H9 (cell line): ENCODE measurements at regions not wholly inside any gene's neighbourhood (a gene's known extent, or its start where the extent isn't known, plus 50 kb on each side); places are given as distances from the start of the nearest gene placed in this dataset.

Source experiments
- DNase-seq: peaks from one replicate; pipeline ENCODE4 v3.0.0-alpha.2; 2017
- H2AFZ ChIP-seq: one replicate; pipeline ENCODE4 v1.6.1; 2013; ENCODE audit warnings: mild to moderate bottlenecking, low read length, control low read depth, moderate library complexity
- H2AK5ac ChIP-seq: 2 replicates; pipeline ENCODE4 v1.6.1; 2013; ENCODE audit warnings: low read length, control low read depth, mixed read lengths; ENCODE audit not compliant: insufficient read length
- H2BK120ac ChIP-seq: one replicate; pipeline ENCODE4 v1.6.1; 2013; ENCODE audit warnings: low read depth, mild to moderate bottlenecking, low read length, control low read depth, inconsistent platforms; ENCODE audit not compliant: poor library complexity, severe bottlenecking
- H2BK12ac ChIP-seq: 2 replicates; pipeline ENCODE4 v1.6.1; 2013; ENCODE audit warnings: low read length, control low read depth, mixed read lengths, low read depth; ENCODE audit not compliant: insufficient read length
- H2BK15ac ChIP-seq: 2 replicates; pipeline ENCODE4 v1.6.1; 2013; ENCODE audit warnings: low read depth, low read length, control low read depth
- H2BK20ac ChIP-seq: one replicate; pipeline ENCODE4 v1.6.1; 2013; ENCODE audit warnings: low read depth, mild to moderate bottlenecking, low read length, control low read depth, inconsistent platforms; ENCODE audit not compliant: poor library complexity, severe bottlenecking
- H2BK5ac ChIP-seq: 2 replicates; pipeline ENCODE4 v1.6.1; 2013; ENCODE audit warnings: low read length, control low read depth, mixed read lengths; ENCODE audit not compliant: insufficient read length
- H3K14ac ChIP-seq: 2 replicates; pipeline ENCODE4 v1.6.1; 2013; ENCODE audit warnings: low read length, control low read depth; ENCODE audit not compliant: insufficient read depth
- H3K18ac ChIP-seq: 2 replicates; pipeline ENCODE4 v1.6.1; 2013; ENCODE audit warnings: low read depth, mild to moderate bottlenecking, mixed read lengths, low read length, control low read depth; ENCODE audit not compliant: insufficient read length
- H3K23ac ChIP-seq: 2 replicates; pipeline ENCODE4 v1.6.1; 2013; ENCODE audit warnings: low read length, control low read depth, mixed read lengths, low read depth; ENCODE audit not compliant: insufficient read length
- H3K23me2 ChIP-seq: 2 replicates; pipeline ENCODE4 v1.6.1; 2013; ENCODE audit warnings: low read depth, mild to moderate bottlenecking, mixed read lengths, low read length, control low read depth; ENCODE audit not compliant: insufficient read length, poor library complexity, severe bottlenecking
- H3K27ac ChIP-seq: 2 replicates; pipeline ENCODE4 v1.5.1; 2013; ENCODE audit warnings: low read length, control low read depth, mixed read lengths, low read depth; ENCODE audit not compliant: insufficient read length
- H3K27me3 ChIP-seq: 2 replicates; pipeline ENCODE4 v1.6.1; 2013; ENCODE audit warnings: low read length, control low read depth, inconsistent platforms; ENCODE audit not compliant: insufficient read depth
- H3K4ac ChIP-seq: 2 replicates; pipeline ENCODE4 v1.6.1; 2013; ENCODE audit warnings: low read depth, mild to moderate bottlenecking, control low read depth, inconsistent platforms, low read length, moderate library complexity
- H3K4me1 ChIP-seq: 2 replicates; pipeline ENCODE4 v1.6.1; 2013; ENCODE audit warnings: low read length, control low read depth, inconsistent platforms; ENCODE audit not compliant: insufficient read depth
- H3K4me2 ChIP-seq: 2 replicates; pipeline ENCODE4 v1.6.1; 2013; ENCODE audit warnings: low read length, control low read depth, mixed read lengths; ENCODE audit not compliant: insufficient read length, insufficient read depth
- H3K56ac ChIP-seq: 2 replicates; pipeline ENCODE4 v1.6.1; 2013; ENCODE audit warnings: low read depth, mild to moderate bottlenecking, mixed read lengths, low read length, control low read depth; ENCODE audit not compliant: insufficient read length
- H3K79me1 ChIP-seq: 2 replicates; pipeline ENCODE4 v1.6.1; 2013; ENCODE audit warnings: low read depth, mild to moderate bottlenecking, moderate library complexity, low read length, control low read depth, inconsistent platforms; ENCODE audit not compliant: insufficient read depth, poor library complexity, severe bottlenecking
- H3K79me2 ChIP-seq: 2 replicates; pipeline ENCODE4 v1.6.1; 2013; ENCODE audit warnings: low read length, control low read depth, inconsistent platforms; ENCODE audit not compliant: insufficient read depth
- H3K9ac ChIP-seq: 2 replicates; pipeline ENCODE4 v1.6.1; 2013; ENCODE audit warnings: low read length, control low read depth, mixed read lengths; ENCODE audit not compliant: insufficient read length; ENCODE audit errors: extremely low read depth
- H3K9me3 ChIP-seq: one replicate; pipeline ENCODE4 v1.6.1; 2013; ENCODE audit warnings: low read depth, low read length, inconsistent platforms; ENCODE audit not compliant: control insufficient read depth
- H3T11ph ChIP-seq: one replicate; pipeline ENCODE4 v1.6.1; 2013; ENCODE audit warnings: mild to moderate bottlenecking, low read length, control low read depth, inconsistent platforms
- H4K20me1 ChIP-seq: one replicate; pipeline ENCODE4 v1.6.1; 2013; ENCODE audit not compliant: control insufficient read depth, insufficient read length, insufficient read depth
- H4K5ac ChIP-seq: 2 replicates; pipeline ENCODE4 v1.6.1; 2013; ENCODE audit warnings: low read depth, mild to moderate bottlenecking, mixed read lengths, low read length, control low read depth; ENCODE audit not compliant: insufficient read length
- H4K8ac ChIP-seq: replicated peaks from 2 replicates; pipeline ENCODE4 v1.6.1; 2013; ENCODE audit warnings: low read length, control low read depth, mixed read lengths, low read depth; ENCODE audit not compliant: insufficient read length
- H4K91ac ChIP-seq: 2 replicates; pipeline ENCODE4 v1.6.1; 2013; ENCODE audit warnings: low read depth, mild to moderate bottlenecking, moderate library complexity, mixed read lengths, low read length, control low read depth; ENCODE audit not compliant: insufficient read length
- H3K27ac Mint-ChIP-seq, 3 experiments: 2 replicates in 2 of 3; 3 replicates in 1 of 3; pipeline ENCODE4 v1.8.0; 2020 to 2021; ENCODE audit warnings: mixed read lengths in 3 of 3, mild to moderate bottlenecking in 1 of 3, moderate library complexity in 1 of 3
- H3K27me3 Mint-ChIP-seq: 2 replicates; pipeline ENCODE4 v1.8.0; 2021; ENCODE audit warnings: low read depth, mild to moderate bottlenecking, moderate library complexity, mixed read lengths
- H3K36me3 Mint-ChIP-seq, 3 experiments: 2 replicates in 2 of 3; 3 replicates in 1 of 3; pipeline ENCODE4 v1.8.0; 2020 to 2021; ENCODE audit warnings: low read depth in 3 of 3, mixed read lengths in 3 of 3; ENCODE audit not compliant: insufficient read depth in 1 of 3
- H3K4me1 Mint-ChIP-seq, 2 experiments: 2 replicates each; pipeline ENCODE4 v1.8.0; 2020; ENCODE audit warnings: mixed read lengths in 2 of 2
- H3K4me3 Mint-ChIP-seq, 2 experiments: 2 replicates in 1 of 2; 3 replicates in 1 of 2; pipeline ENCODE4 v1.8.0; 2020 to 2021; ENCODE audit warnings: mild to moderate bottlenecking in 2 of 2, mixed read lengths in 2 of 2, moderate library complexity in 1 of 2
- H3K9me3 Mint-ChIP-seq, 2 experiments: 2 replicates in 1 of 2; 3 replicates in 1 of 2; pipeline ENCODE4 v1.8.0; 2020; ENCODE audit warnings: mild to moderate bottlenecking in 2 of 2, mixed read lengths in 2 of 2, moderate library complexity in 1 of 2
- WGBS: extraction: QIAGEN DNeasy Blood & Tissue Kit; methylation state at CpG from one replicate; pipeline ENCODE4 v1.1.7; 2013; ENCODE audit warnings: missing lambda C conversion rate, low lambda C conversion rate, mixed read lengths; ENCODE audit not compliant: insufficient read length; ENCODE audit errors: extremely low coverage; 5-methylcytosine and 5-hydroxymethylcytosine counted together
- TF ChIP-seq, protein P1 (sequence below): fragments of 200-600 bp; sonication (generic); conservative IDR thresholded peaks from 3 replicates; pipeline ENCODE4 v1.8.0; 2021; ENCODE audit warnings: antibody characterized with exemption, mild to moderate bottlenecking

DNA sequence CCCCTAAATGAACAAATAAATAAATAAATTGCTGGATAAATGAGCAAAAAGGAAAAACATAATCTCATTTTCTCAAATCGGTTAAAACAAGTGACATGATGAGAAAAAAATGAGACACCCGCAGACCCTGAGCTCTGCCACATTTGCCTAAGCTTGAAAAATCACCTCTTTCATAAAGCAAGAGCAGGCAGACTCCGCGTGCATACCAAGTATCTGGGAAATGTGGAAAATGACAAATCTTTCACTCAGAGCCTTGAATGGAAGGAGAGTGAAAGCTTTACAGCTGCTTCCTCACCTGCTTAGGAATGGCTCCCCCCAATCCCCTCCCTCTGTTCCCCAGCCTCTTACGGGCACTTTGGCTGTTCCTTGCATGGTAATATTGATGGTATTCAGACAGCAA lies 355.5 kb upstream of the SUCLG2 start:
- Mint-ChIP-seq H3K27me3 (peaks cover 31% of the 10 kb centered on the region), H3K27ac (no peak overlapping the region), H3K4me1 (peaks cover 16 to 19% of the 10 kb centered on the region in 2 experiments), H3K4me3 (no peak overlapping the region), H3K9me3 (no peaks in the 10 kb centered on the region), H3K36me3 (no peaks in the 10 kb centered on the region)
- H3K23ac ChIP-seq, result no peak overlapping the region
- H2BK12ac ChIP-seq, result no peak overlapping the region
- H4K91ac ChIP-seq, result no peak overlapping the region
- H2BK15ac ChIP-seq, result no peak overlapping the region
- peaks cover 7% of the 10 kb centered on the region for H3K23me2 ChIP-seq
- no peak overlapping the region for H2BK5ac ChIP-seq
- TF ChIP-seq, protein P1, sequence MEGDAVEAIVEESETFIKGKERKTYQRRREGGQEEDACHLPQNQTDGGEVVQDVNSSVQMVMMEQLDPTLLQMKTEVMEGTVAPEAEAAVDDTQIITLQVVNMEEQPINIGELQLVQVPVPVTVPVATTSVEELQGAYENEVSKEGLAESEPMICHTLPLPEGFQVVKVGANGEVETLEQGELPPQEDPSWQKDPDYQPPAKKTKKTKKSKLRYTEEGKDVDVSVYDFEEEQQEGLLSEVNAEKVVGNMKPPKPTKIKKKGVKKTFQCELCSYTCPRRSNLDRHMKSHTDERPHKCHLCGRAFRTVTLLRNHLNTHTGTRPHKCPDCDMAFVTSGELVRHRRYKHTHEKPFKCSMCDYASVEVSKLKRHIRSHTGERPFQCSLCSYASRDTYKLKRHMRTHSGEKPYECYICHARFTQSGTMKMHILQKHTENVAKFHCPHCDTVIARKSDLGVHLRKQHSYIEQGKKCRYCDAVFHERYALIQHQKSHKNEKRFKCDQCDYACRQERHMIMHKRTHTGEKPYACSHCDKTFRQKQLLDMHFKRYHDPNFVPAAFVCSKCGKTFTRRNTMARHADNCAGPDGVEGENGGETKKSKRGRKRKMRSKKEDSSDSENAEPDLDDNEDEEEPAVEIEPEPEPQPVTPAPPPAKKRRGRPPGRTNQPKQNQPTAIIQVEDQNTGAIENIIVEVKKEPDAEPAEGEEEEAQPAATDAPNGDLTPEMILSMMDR, result no peak
- no peak overlapping the region for H3K9ac ChIP-seq
- H2AK5ac ChIP-seq, result no peak overlapping the region
- no peak overlapping the region for H3K14ac ChIP-seq
- no peak overlapping the region for H3K18ac ChIP-seq
- H2BK120ac ChIP-seq, result no peak overlapping the region
- H3K4me2 ChIP-seq, result no peak overlapping the region
- no peaks in the 10 kb centered on the region for H4K20me1 ChIP-seq
- H3K27ac ChIP-seq, result no peak overlapping the region
- no peak for DNase-seq
- no peaks in the 10 kb centered on the region; the same call in 1 of the 2 replicates for H3K27me3 ChIP-seq
- no peak overlapping the region for H2BK20ac ChIP-seq
- H3K56ac ChIP-seq, result no peak overlapping the region
- no CpG with 5 or more reads among the region's 5 CpGs for WGBS
- no peak overlapping the region for H2AFZ ChIP-seq
- no peak overlapping the region for H3K4ac ChIP-seq
- no peaks in the 10 kb centered on the region for H3K4me1 ChIP-seq
- H3K79me1 ChIP-seq, result no peaks in the 10 kb centered on the region
- no peak overlapping the region for H4K8ac ChIP-seq
- no peaks in the 10 kb centered on the region for H3K79me2 ChIP-seq
- no peaks in the 10 kb centered on the region for H3K9me3 ChIP-seq
- no peak overlapping the region for H4K5ac ChIP-seq
- H3T11ph ChIP-seq, result no peak overlapping the region
